Mesothelial cell of epicardium (in vitro differentiated cells): ENCODE measurements at regions not wholly inside any gene's neighbourhood (a gene's known extent, or its start where the extent isn't known, plus 50 kb on each side); places are given as distances from the start of the nearest gene placed in this dataset.

Source experiments
- DNase-seq, 2 experiments: peaks; one replicate each; pipeline ENCODE4 v3.0.0; 2021; ENCODE audit warnings: low spot score in 2 of 2; ENCODE audit not compliant: unreplicated experiment in 2 of 2
- H3K27ac Mint-ChIP-seq: 2 replicates; pipeline ENCODE4 v1.8.0; 2021; ENCODE audit warnings: mixed read lengths
- H3K27me3 Mint-ChIP-seq: 2 replicates; pipeline ENCODE4 v1.8.0; 2021; ENCODE audit warnings: low read depth, mixed read lengths
- H3K36me3 Mint-ChIP-seq: 2 replicates; pipeline ENCODE4 v1.8.0; 2021; ENCODE audit warnings: mixed read lengths
- H3K4me1 Mint-ChIP-seq: 2 replicates; pipeline ENCODE4 v1.8.0; 2021; ENCODE audit warnings: mixed read lengths
- H3K4me3 Mint-ChIP-seq: 2 replicates; pipeline ENCODE4 v1.8.0; 2021; ENCODE audit warnings: mild to moderate bottlenecking, moderate library complexity, mixed read lengths
- H3K9me3 Mint-ChIP-seq: 2 replicates; pipeline ENCODE4 v1.8.0; 2021; ENCODE audit warnings: mixed read lengths
- TF ChIP-seq, protein P1 (sequence below): fragments of 200-600 bp; sonication (generic); IDR thresholded peaks from one replicate; pipeline ENCODE4 v1.5.0; 2021; ENCODE audit warnings: antibody characterized with exemption; ENCODE audit not compliant: unreplicated experiment

DNA sequence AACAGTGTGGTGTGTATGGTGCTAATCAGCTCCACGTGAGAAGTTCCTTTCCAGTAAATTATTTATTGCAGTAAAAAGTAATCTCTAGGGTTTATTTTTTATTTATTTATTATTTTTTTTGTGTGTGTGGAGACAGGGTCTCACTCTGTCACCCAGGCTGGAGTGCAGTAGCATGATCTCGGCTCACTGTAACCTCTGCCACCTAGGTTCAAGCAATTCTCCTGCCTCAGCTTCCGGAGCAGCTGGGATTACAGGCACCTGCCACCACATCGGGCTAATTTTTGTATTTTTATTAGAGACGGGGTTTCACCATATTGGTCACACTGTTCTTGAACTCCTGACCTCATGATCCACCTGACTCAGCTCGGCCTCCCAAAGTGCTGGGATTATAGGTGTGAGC is 606.9 kb downstream of the PCDH7 start:
- no peak overlapping the region for H3K27ac Mint-ChIP-seq
- H3K9me3 Mint-ChIP-seq: no peaks in the 10 kb centered on the region
- no peak overlapping the region for H3K4me3 Mint-ChIP-seq
- no peaks in the 10 kb centered on the region for H3K4me1 Mint-ChIP-seq
- no peak for DNase-seq
- H3K36me3 Mint-ChIP-seq: no peaks in the 10 kb centered on the region
- TF ChIP-seq, protein P1, sequence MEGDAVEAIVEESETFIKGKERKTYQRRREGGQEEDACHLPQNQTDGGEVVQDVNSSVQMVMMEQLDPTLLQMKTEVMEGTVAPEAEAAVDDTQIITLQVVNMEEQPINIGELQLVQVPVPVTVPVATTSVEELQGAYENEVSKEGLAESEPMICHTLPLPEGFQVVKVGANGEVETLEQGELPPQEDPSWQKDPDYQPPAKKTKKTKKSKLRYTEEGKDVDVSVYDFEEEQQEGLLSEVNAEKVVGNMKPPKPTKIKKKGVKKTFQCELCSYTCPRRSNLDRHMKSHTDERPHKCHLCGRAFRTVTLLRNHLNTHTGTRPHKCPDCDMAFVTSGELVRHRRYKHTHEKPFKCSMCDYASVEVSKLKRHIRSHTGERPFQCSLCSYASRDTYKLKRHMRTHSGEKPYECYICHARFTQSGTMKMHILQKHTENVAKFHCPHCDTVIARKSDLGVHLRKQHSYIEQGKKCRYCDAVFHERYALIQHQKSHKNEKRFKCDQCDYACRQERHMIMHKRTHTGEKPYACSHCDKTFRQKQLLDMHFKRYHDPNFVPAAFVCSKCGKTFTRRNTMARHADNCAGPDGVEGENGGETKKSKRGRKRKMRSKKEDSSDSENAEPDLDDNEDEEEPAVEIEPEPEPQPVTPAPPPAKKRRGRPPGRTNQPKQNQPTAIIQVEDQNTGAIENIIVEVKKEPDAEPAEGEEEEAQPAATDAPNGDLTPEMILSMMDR: no peak
- H3K27me3 Mint-ChIP-seq: no peaks in the 10 kb centered on the region

DNA sequence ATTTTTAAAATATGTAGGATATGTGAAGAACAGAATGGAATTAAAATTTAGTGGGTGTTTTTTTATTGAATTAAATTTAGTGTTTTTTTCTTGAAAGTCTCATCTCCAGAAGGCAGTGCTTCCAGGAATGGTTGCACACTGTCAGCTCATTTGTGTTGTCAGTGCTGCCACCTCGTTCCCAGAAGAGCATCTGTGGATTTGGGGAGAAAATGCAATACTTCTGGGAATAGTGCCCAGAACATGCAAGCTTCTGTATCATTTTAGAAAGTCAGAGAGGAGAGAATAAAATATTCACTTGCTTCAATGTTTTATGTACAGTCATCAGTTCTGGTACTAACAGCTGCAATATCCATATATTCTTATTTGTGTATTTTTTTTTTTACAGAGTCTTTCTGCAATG is 608.8 kb downstream of the PCDH7 start:
- Mint-ChIP-seq H3K27ac (no peak overlapping the region), H3K9me3 (no peaks in the 10 kb centered on the region), H3K4me3 (no peak overlapping the region), H3K4me1 (no peaks in the 10 kb centered on the region), H3K27me3 (no peaks in the 10 kb centered on the region), H3K36me3 (no peaks in the 10 kb centered on the region)
- TF ChIP-seq, protein P1: no peak
- no peak for DNase-seq

DNA sequence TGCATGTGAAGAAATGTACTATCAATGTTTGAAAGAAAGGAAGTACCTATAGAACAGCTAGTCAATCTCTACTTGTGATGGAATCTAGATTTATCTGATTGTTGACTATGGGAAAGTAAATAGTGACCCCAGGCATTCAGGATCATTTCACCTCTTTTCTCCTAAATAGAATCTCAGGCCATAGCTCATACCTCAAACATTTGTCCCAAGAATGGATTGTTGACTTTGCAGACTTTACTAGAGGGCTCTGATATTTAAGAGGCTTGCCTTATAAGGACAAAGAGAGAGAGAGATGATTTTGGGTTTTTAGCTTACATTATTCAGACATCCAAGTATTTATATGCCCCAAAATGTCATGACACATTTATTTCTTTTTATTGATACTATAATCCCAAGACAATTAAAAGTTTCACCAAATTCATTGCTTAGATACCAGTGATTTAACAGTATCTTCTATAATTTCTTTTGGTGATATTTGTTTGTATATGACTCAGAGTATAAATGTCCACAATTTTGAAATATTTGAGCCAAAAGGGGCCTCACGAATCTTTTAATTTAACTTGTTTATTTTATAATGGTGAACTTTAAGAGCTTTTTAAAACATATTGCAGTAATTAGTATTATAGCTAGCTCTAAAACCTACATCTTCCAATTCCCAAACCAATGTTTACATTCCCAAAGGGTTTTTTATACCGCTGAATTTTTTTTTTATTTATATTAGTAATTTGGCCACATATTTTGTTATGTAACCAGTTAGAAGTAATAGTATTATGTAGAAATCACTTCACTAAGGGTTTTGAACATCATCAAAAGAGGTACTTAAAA is 614.1 kb downstream of the PCDH7 start:
- Mint-ChIP-seq H3K27me3 (no peaks in the 10 kb centered on the region), H3K27ac (no peak overlapping the region), H3K4me3 (no peak overlapping the region), H3K4me1 (no peaks in the 10 kb centered on the region), H3K9me3 (no peaks in the 10 kb centered on the region), H3K36me3 (no peaks in the 10 kb centered on the region)
- no peak for DNase-seq
- TF ChIP-seq, protein P1: no peak

DNA sequence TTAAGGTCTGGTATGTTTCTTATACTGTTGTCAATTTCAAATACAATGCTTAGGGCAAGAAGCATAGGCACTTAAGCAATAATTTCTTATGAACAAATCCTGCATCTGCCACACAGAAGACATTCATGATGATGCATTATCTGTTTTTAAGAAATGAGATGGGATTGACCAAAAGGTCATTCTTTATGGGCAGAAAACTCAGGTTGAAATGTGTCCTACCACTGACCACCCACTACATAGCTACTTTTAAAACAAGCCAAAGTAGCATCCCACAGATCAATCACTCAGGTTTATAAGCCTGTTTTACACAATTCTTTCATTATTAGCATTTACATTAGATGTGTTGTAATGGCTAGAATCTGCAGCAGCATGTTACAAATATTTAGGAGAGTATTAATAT is 617.8 kb downstream of the PCDH7 start:
- H3K27me3 Mint-ChIP-seq: no peaks in the 10 kb centered on the region
- H3K4me3 Mint-ChIP-seq: no peak overlapping the region
- H3K27ac Mint-ChIP-seq: no peak overlapping the region
- peaks cover 12% of the 10 kb centered on the region for H3K36me3 Mint-ChIP-seq
- no peak for DNase-seq
- TF ChIP-seq, protein P1: no peak
- peaks cover 3% of the 10 kb centered on the region for H3K4me1 Mint-ChIP-seq
- H3K9me3 Mint-ChIP-seq: peaks cover 18% of the 10 kb centered on the region

DNA sequence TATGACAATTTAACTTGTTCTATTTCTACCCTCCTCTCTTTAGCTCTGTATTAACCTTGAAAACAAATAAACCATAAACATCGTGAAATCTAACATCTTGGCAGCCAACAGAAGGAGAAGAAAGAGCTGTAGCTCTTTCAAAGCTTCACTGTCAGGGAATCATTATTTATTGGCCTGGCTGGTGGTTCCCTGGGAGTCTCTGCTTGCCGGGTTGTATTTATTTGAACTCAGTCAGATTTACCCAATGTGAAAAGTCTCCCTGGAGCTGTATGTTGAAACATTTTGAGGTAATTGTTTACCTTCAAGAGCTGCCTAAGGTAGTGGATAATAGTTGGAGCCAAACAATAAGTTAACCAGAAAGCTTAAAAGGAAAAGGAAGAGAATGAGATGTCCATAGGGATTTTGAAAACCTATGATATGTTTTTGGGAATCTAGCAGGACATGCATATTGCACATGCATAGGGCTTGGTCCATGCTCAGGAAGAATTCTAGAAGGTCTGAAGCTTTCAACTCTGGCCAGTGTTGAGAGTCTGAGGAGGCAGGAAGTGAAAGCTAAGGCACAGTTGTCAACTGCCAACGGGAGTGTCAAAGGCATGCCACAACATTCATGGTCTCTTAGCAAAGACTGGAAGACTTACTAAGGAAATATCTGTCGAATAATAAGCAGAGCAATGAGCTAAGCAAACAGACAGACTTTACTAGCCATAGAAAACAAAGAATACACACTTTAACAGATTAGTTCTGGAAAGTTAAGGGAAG is 621.6 kb downstream of the PCDH7 start:
- TF ChIP-seq, protein P1: no peak
- Mint-ChIP-seq H3K4me1 (peaks cover 3% of the 10 kb centered on the region), H3K36me3 (peaks cover 12% of the 10 kb centered on the region), H3K27me3 (no peaks in the 10 kb centered on the region), H3K4me3 (no peak overlapping the region), H3K9me3 (peaks cover 26% of the 10 kb centered on the region), H3K27ac (no peak overlapping the region)
- DNase-seq: no peak
